ENCODE measurements at regions not wholly inside any gene's neighbourhood (a gene's known extent, or its start where the extent isn't known, plus 50 kb on each side); places are given as distances from the start of the nearest gene placed in this dataset.

GRCh38 chrX:122026665-122027064 lies 979.3 kb downstream of the GLUD2 start:
- no peaks in the 10 kb centered on the region for H3K27me3 ChIP-seq (ENCODE audit: control insufficient read depth, insufficient read depth, low read length)
- in situ Hi-C loops (cut with HindIII; ENCODE audit: low pct_unique_long_range_greater_than_20kb, low sequenced_read_pairs) (no loop called here), intact Hi-C loops (cut with micrococcal nuclease; ENCODE audit: unreplicated experiment) (no loop called here)
- TF ChIP-seq, protein P1, sequence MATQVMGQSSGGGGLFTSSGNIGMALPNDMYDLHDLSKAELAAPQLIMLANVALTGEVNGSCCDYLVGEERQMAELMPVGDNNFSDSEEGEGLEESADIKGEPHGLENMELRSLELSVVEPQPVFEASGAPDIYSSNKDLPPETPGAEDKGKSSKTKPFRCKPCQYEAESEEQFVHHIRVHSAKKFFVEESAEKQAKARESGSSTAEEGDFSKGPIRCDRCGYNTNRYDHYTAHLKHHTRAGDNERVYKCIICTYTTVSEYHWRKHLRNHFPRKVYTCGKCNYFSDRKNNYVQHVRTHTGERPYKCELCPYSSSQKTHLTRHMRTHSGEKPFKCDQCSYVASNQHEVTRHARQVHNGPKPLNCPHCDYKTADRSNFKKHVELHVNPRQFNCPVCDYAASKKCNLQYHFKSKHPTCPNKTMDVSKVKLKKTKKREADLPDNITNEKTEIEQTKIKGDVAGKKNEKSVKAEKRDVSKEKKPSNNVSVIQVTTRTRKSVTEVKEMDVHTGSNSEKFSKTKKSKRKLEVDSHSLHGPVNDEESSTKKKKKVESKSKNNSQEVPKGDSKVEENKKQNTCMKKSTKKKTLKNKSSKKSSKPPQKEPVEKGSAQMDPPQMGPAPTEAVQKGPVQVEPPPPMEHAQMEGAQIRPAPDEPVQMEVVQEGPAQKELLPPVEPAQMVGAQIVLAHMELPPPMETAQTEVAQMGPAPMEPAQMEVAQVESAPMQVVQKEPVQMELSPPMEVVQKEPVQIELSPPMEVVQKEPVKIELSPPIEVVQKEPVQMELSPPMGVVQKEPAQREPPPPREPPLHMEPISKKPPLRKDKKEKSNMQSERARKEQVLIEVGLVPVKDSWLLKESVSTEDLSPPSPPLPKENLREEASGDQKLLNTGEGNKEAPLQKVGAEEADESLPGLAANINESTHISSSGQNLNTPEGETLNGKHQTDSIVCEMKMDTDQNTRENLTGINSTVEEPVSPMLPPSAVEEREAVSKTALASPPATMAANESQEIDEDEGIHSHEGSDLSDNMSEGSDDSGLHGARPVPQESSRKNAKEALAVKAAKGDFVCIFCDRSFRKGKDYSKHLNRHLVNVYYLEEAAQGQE (IDR thresholded peaks at IDR 0.05; ENCODE audit: insufficient read depth in 1 of 2, low read depth in 2 of 2, low read length in 1 of 2) = no peak
- no peak for TF ChIP-seq POLR2AphosphoS5 (IDR thresholded peaks at IDR 0.05; ENCODE audit: low read depth, low read length)
- no peak for TF ChIP-seq SIN3A (IDR thresholded peaks at IDR 0.05; ENCODE audit: borderline replicate concordance, insufficient read depth, low read depth, low read length)
- no peak for TF ChIP-seq TCF7L2 (IDR thresholded peaks at IDR 0.05; ENCODE audit: low read depth, low read length)
- TF ChIP-seq, protein P2, sequence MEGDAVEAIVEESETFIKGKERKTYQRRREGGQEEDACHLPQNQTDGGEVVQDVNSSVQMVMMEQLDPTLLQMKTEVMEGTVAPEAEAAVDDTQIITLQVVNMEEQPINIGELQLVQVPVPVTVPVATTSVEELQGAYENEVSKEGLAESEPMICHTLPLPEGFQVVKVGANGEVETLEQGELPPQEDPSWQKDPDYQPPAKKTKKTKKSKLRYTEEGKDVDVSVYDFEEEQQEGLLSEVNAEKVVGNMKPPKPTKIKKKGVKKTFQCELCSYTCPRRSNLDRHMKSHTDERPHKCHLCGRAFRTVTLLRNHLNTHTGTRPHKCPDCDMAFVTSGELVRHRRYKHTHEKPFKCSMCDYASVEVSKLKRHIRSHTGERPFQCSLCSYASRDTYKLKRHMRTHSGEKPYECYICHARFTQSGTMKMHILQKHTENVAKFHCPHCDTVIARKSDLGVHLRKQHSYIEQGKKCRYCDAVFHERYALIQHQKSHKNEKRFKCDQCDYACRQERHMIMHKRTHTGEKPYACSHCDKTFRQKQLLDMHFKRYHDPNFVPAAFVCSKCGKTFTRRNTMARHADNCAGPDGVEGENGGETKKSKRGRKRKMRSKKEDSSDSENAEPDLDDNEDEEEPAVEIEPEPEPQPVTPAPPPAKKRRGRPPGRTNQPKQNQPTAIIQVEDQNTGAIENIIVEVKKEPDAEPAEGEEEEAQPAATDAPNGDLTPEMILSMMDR (IDR thresholded peaks at IDR 0.05) = no peak
- no peaks in the 10 kb centered on the region for H3K4me1 ChIP-seq (ENCODE audit: control insufficient read depth, insufficient read depth, low read length)
- ATAC-seq (no peak), DNase-seq (ENCODE audit: low read depth, low spot score) (no peak)
- BruUV-seq (replicated peaks) = no TSS peak
- H3K27ac ChIP-seq (ENCODE audit: low read length) = no peak overlapping the region
- no peaks in the 10 kb centered on the region for H3K9me3 ChIP-seq (ENCODE audit: control insufficient read depth, insufficient read depth, low read depth, low read length)
- no peaks in the 10 kb centered on the region for H3K36me3 ChIP-seq (ENCODE audit: control insufficient read depth, insufficient read depth, low read length)
- CTCF ChIA-PET = no interaction called here
- POLR2A ChIA-PET = no interaction called here
- H3K4me3 ChIP-seq (ENCODE audit: low read depth in 2 of 2, low read length in 2 of 2) = no peak overlapping the region

DNA sequence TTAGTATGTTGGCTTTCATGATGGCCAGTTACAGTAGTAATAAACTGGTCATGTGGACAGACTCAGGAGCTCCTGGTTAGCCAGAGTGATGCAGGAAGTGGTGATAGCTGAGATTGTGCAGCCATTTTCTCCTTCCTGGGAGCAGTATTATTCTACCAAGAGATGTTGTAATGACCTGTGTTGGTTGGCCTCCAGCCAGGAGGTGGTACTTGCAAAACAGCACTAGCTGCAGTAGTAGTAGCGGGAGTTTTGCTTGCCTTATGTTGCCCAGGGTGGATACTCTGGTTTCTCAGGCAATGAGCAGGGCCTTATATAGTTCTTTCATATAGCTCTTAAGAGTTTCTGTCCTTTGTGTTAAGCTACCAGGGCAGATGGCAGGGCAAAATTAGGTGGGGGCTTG lies 998.8 kb downstream of the GLUD2 start:
- no TSS peak for BruUV-seq (replicated peaks)
- DNase-seq (ENCODE audit: low read depth, low spot score) = no peak
- H3K4me3 ChIP-seq (ENCODE audit: low read depth in 2 of 2, low read length in 2 of 2) = no peak overlapping the region
- no peaks in the 10 kb centered on the region for H3K36me3 ChIP-seq (ENCODE audit: control insufficient read depth, insufficient read depth, low read length)
- H3K9me3 ChIP-seq (ENCODE audit: control insufficient read depth, insufficient read depth, low read depth, low read length) = no peaks in the 10 kb centered on the region
- ChIA-PET POLR2A (no interaction called here), CTCF (no interaction called here)
- H3K4me1 ChIP-seq (ENCODE audit: control insufficient read depth, insufficient read depth, low read length) = no peaks in the 10 kb centered on the region
- in situ Hi-C loops (cut with HindIII; ENCODE audit: low pct_unique_long_range_greater_than_20kb, low sequenced_read_pairs) (no loop called here), intact Hi-C loops (cut with micrococcal nuclease; ENCODE audit: unreplicated experiment) (no loop called here)
- no peak for ATAC-seq
- TF ChIP-seq POLR2AphosphoS5 (IDR thresholded peaks at IDR 0.05; ENCODE audit: low read depth, low read length) (no peak), SIN3A (IDR thresholded peaks at IDR 0.05; ENCODE audit: borderline replicate concordance, insufficient read depth, low read depth, low read length) (no peak), TCF7L2 (IDR thresholded peaks at IDR 0.05; ENCODE audit: low read depth, low read length) (no peak)
- TF ChIP-seq, protein P2 (IDR thresholded peaks at IDR 0.05) = no peak
- TF ChIP-seq, protein P1 (IDR thresholded peaks at IDR 0.05; ENCODE audit: insufficient read depth in 1 of 2, low read depth in 2 of 2, low read length in 1 of 2) = no peak
- H3K27ac ChIP-seq (ENCODE audit: low read length) = no peak overlapping the region
- no peaks in the 10 kb centered on the region for H3K27me3 ChIP-seq (ENCODE audit: control insufficient read depth, insufficient read depth, low read length)

Measured in Panc1 (cell line).